AG04449 (cell line): ENCODE measurements at regions not wholly inside any gene's neighbourhood (a gene's known extent, or its start where the extent isn't known, plus 50 kb on each side); places are given as distances from the start of the nearest gene placed in this dataset.

Experiments
- CTCF ChIA-PET: fragments of 350-600 bp; formaldehyde crosslinking; extraction: SDS; loops from one replicate; lab custom pipeline; 2021; ENCODE audit warnings: antibody characterized with exemption; lab: Yijun Ruan, JAX
- POLR2A ChIA-PET: fragments of 400-600, 350-600 bp; formaldehyde crosslinking; extraction: SDS; loops from one replicate; lab custom pipeline; 2020; ENCODE audit warnings: antibody characterized with exemption, inconsistent platforms; lab: Yijun Ruan, JAX
- DNase-seq: peaks from one replicate; pipeline ENCODE4 v3.0.0-alpha.2; 2010; ENCODE audit warnings: low read depth, low spot score
- H3K4me3 ChIP-seq: 2 replicates; pipeline ENCODE4 v1.5.1; 2011; ENCODE audit warnings: low read depth, mild to moderate bottlenecking, control low read depth, low read length
- CTCF ChIP-seq: IDR thresholded peaks from one replicate; pipeline ENCODE4 v1.5.1; 2011; ENCODE audit warnings: mild to moderate bottlenecking, moderate library complexity, low read length, control low read depth, inconsistent platforms; ENCODE audit not compliant: insufficient read depth; ENCODE audit errors: missing control alignments

GRCh38 chr1:29708381-29708780, 472.1 kb downstream of the PTPRU start:
- DNase-seq, result no peak
- ChIA-PET POLR2A (no interaction called here), CTCF (interaction anchor here (0.7 to 2.3 kb wide), 6 partner anchors 8 to 403 kb away, joined by 3 to 10 read pairs (median 4); no protein-coding TSS in a partner anchor)
- no peak for TF ChIP-seq CTCF
- no peak overlapping the region for H3K4me3 ChIP-seq

GRCh38 chr1:29707796-29708195, 471.5 kb downstream of the PTPRU start:
- ChIA-PET CTCF (interaction anchor here (0.8 to 2.3 kb wide), 4 partner anchors 9 to 403 kb away, joined by 3 to 10 read pairs (median 4); no protein-coding TSS in a partner anchor), POLR2A (no interaction called here)
- no peak for DNase-seq
- H3K4me3 ChIP-seq, result no peak overlapping the region
- TF ChIP-seq CTCF, result no peak

GRCh38 chr1:29706936-29707335, 470.6 kb downstream of the PTPRU start:
- peak overlapping the region; percentile 15; the same call in 1 of the 2 replicates for H3K4me3 ChIP-seq

GRCh38 chr1:29704430-29704829, 468.1 kb downstream of the PTPRU start:
- no peak for TF ChIP-seq CTCF
- CTCF ChIA-PET, result interaction anchor here (0.9 to 7.9 kb wide), 16 partner anchors 10 to 468 kb away, joined by 3 to 166 read pairs (median 5); partner anchors contain the start of gene PTPRU
- H3K4me3 ChIP-seq, result no peak overlapping the region
- no peak for DNase-seq
- POLR2A ChIA-PET, result no interaction called here

More at GRCh38 chr1:29706936-29707335, 470.6 kb downstream of the PTPRU start:
- ChIA-PET CTCF (interaction anchor here (1.1 to 7.9 kb wide), 4 partner anchors 9 to 141 kb away, joined by 4 to 166 read pairs (median 10); no protein-coding TSS in a partner anchor), POLR2A (no interaction called here)
- TF ChIP-seq CTCF, result peak; percentile 84
- no peak for DNase-seq

GRCh38 chr1:29703596-29704370, 467.5 kb downstream of the PTPRU start:
- ChIA-PET CTCF (interaction anchor here (0.6 to 7.9 kb wide), 30 partner anchors 8 to 1006 kb away, joined by 3 to 166 read pairs (median 5); partner anchors contain the start of gene PTPRU), POLR2A (no interaction called here)
- no peak overlapping the region for H3K4me3 ChIP-seq
- DNase-seq, result no peak
- peak; percentile 86 for TF ChIP-seq CTCF

- H3K4me3 ChIP-seq, result no peak overlapping the region
- DNase-seq, result no peak
Observed at GRCh38 chr1:29700491-29700890, 464.2 kb downstream of the PTPRU start.

More at GRCh38 chr1:29700491-29700890, 464.2 kb downstream of the PTPRU start:
- POLR2A ChIA-PET, result no interaction called here
- CTCF ChIA-PET, result interaction anchor here (0.7 to 7.9 kb wide), 4 partner anchors 9 to 377 kb away, joined by 3 to 166 read pairs (median 8); no protein-coding TSS in a partner anchor
- TF ChIP-seq CTCF, result no peak
